H9 (cell line): ENCODE measurements at regions not wholly inside any gene's neighbourhood (a gene's known extent, or its start where the extent isn't known, plus 50 kb on each side); places are given as distances from the start of the nearest gene placed in this dataset.

Experiments
- DNase-seq: peaks from one replicate; pipeline ENCODE4 v3.0.0-alpha.2; 2017
- H2AFZ ChIP-seq: one replicate; pipeline ENCODE4 v1.6.1; 2013; ENCODE audit warnings: mild to moderate bottlenecking, low read length, control low read depth, moderate library complexity
- H2AK5ac ChIP-seq: 2 replicates; pipeline ENCODE4 v1.6.1; 2013; ENCODE audit warnings: low read length, control low read depth, mixed read lengths; ENCODE audit not compliant: insufficient read length
- H2BK120ac ChIP-seq: one replicate; pipeline ENCODE4 v1.6.1; 2013; ENCODE audit warnings: low read depth, mild to moderate bottlenecking, low read length, control low read depth, inconsistent platforms; ENCODE audit not compliant: poor library complexity, severe bottlenecking
- H2BK12ac ChIP-seq: 2 replicates; pipeline ENCODE4 v1.6.1; 2013; ENCODE audit warnings: low read length, control low read depth, mixed read lengths, low read depth; ENCODE audit not compliant: insufficient read length
- H2BK15ac ChIP-seq: 2 replicates; pipeline ENCODE4 v1.6.1; 2013; ENCODE audit warnings: low read depth, low read length, control low read depth
- H2BK20ac ChIP-seq: one replicate; pipeline ENCODE4 v1.6.1; 2013; ENCODE audit warnings: low read depth, mild to moderate bottlenecking, low read length, control low read depth, inconsistent platforms; ENCODE audit not compliant: poor library complexity, severe bottlenecking
- H2BK5ac ChIP-seq: 2 replicates; pipeline ENCODE4 v1.6.1; 2013; ENCODE audit warnings: low read length, control low read depth, mixed read lengths; ENCODE audit not compliant: insufficient read length
- H3K14ac ChIP-seq: 2 replicates; pipeline ENCODE4 v1.6.1; 2013; ENCODE audit warnings: low read length, control low read depth; ENCODE audit not compliant: insufficient read depth
- H3K18ac ChIP-seq: 2 replicates; pipeline ENCODE4 v1.6.1; 2013; ENCODE audit warnings: low read depth, mild to moderate bottlenecking, mixed read lengths, low read length, control low read depth; ENCODE audit not compliant: insufficient read length
- H3K23ac ChIP-seq: 2 replicates; pipeline ENCODE4 v1.6.1; 2013; ENCODE audit warnings: low read length, control low read depth, mixed read lengths, low read depth; ENCODE audit not compliant: insufficient read length
- H3K23me2 ChIP-seq: 2 replicates; pipeline ENCODE4 v1.6.1; 2013; ENCODE audit warnings: low read depth, mild to moderate bottlenecking, mixed read lengths, low read length, control low read depth; ENCODE audit not compliant: insufficient read length, poor library complexity, severe bottlenecking
- H3K27ac ChIP-seq: 2 replicates; pipeline ENCODE4 v1.5.1; 2013; ENCODE audit warnings: low read length, control low read depth, mixed read lengths, low read depth; ENCODE audit not compliant: insufficient read length
- H3K27me3 ChIP-seq: 2 replicates; pipeline ENCODE4 v1.6.1; 2013; ENCODE audit warnings: low read length, control low read depth, inconsistent platforms; ENCODE audit not compliant: insufficient read depth
- H3K4ac ChIP-seq: 2 replicates; pipeline ENCODE4 v1.6.1; 2013; ENCODE audit warnings: low read depth, mild to moderate bottlenecking, control low read depth, inconsistent platforms, low read length, moderate library complexity
- H3K4me1 ChIP-seq: 2 replicates; pipeline ENCODE4 v1.6.1; 2013; ENCODE audit warnings: low read length, control low read depth, inconsistent platforms; ENCODE audit not compliant: insufficient read depth
- H3K4me2 ChIP-seq: 2 replicates; pipeline ENCODE4 v1.6.1; 2013; ENCODE audit warnings: low read length, control low read depth, mixed read lengths; ENCODE audit not compliant: insufficient read length, insufficient read depth
- H3K56ac ChIP-seq: 2 replicates; pipeline ENCODE4 v1.6.1; 2013; ENCODE audit warnings: low read depth, mild to moderate bottlenecking, mixed read lengths, low read length, control low read depth; ENCODE audit not compliant: insufficient read length
- H3K79me1 ChIP-seq: 2 replicates; pipeline ENCODE4 v1.6.1; 2013; ENCODE audit warnings: low read depth, mild to moderate bottlenecking, moderate library complexity, low read length, control low read depth, inconsistent platforms; ENCODE audit not compliant: insufficient read depth, poor library complexity, severe bottlenecking
- H3K79me2 ChIP-seq: 2 replicates; pipeline ENCODE4 v1.6.1; 2013; ENCODE audit warnings: low read length, control low read depth, inconsistent platforms; ENCODE audit not compliant: insufficient read depth
- H3K9ac ChIP-seq: 2 replicates; pipeline ENCODE4 v1.6.1; 2013; ENCODE audit warnings: low read length, control low read depth, mixed read lengths; ENCODE audit not compliant: insufficient read length; ENCODE audit errors: extremely low read depth
- H3K9me3 ChIP-seq: one replicate; pipeline ENCODE4 v1.6.1; 2013; ENCODE audit warnings: low read depth, low read length, inconsistent platforms; ENCODE audit not compliant: control insufficient read depth
- H3T11ph ChIP-seq: one replicate; pipeline ENCODE4 v1.6.1; 2013; ENCODE audit warnings: mild to moderate bottlenecking, low read length, control low read depth, inconsistent platforms
- H4K20me1 ChIP-seq: one replicate; pipeline ENCODE4 v1.6.1; 2013; ENCODE audit not compliant: control insufficient read depth, insufficient read length, insufficient read depth
- H4K5ac ChIP-seq: 2 replicates; pipeline ENCODE4 v1.6.1; 2013; ENCODE audit warnings: low read depth, mild to moderate bottlenecking, mixed read lengths, low read length, control low read depth; ENCODE audit not compliant: insufficient read length
- H4K8ac ChIP-seq: replicated peaks from 2 replicates; pipeline ENCODE4 v1.6.1; 2013; ENCODE audit warnings: low read length, control low read depth, mixed read lengths, low read depth; ENCODE audit not compliant: insufficient read length
- H4K91ac ChIP-seq: 2 replicates; pipeline ENCODE4 v1.6.1; 2013; ENCODE audit warnings: low read depth, mild to moderate bottlenecking, moderate library complexity, mixed read lengths, low read length, control low read depth; ENCODE audit not compliant: insufficient read length
- H3K27ac Mint-ChIP-seq, 3 experiments: 2 replicates in 2 of 3; 3 replicates in 1 of 3; pipeline ENCODE4 v1.8.0; 2020 to 2021; ENCODE audit warnings: mixed read lengths in 3 of 3, mild to moderate bottlenecking in 1 of 3, moderate library complexity in 1 of 3
- H3K27me3 Mint-ChIP-seq: 2 replicates; pipeline ENCODE4 v1.8.0; 2021; ENCODE audit warnings: low read depth, mild to moderate bottlenecking, moderate library complexity, mixed read lengths
- H3K36me3 Mint-ChIP-seq, 3 experiments: 2 replicates in 2 of 3; 3 replicates in 1 of 3; pipeline ENCODE4 v1.8.0; 2020 to 2021; ENCODE audit warnings: low read depth in 3 of 3, mixed read lengths in 3 of 3; ENCODE audit not compliant: insufficient read depth in 1 of 3
- H3K4me1 Mint-ChIP-seq, 2 experiments: 2 replicates each; pipeline ENCODE4 v1.8.0; 2020; ENCODE audit warnings: mixed read lengths in 2 of 2
- H3K4me3 Mint-ChIP-seq, 2 experiments: 2 replicates in 1 of 2; 3 replicates in 1 of 2; pipeline ENCODE4 v1.8.0; 2020 to 2021; ENCODE audit warnings: mild to moderate bottlenecking in 2 of 2, mixed read lengths in 2 of 2, moderate library complexity in 1 of 2
- H3K9me3 Mint-ChIP-seq, 2 experiments: 2 replicates in 1 of 2; 3 replicates in 1 of 2; pipeline ENCODE4 v1.8.0; 2020; ENCODE audit warnings: mild to moderate bottlenecking in 2 of 2, mixed read lengths in 2 of 2, moderate library complexity in 1 of 2
- CTCF ChIP-seq: fragments of 200-600 bp; sonication (generic); conservative IDR thresholded peaks from 3 replicates; pipeline ENCODE4 v1.8.0; 2021; ENCODE audit warnings: antibody characterized with exemption, mild to moderate bottlenecking
- WGBS: extraction: QIAGEN DNeasy Blood & Tissue Kit; methylation state at CpG from one replicate; pipeline ENCODE4 v1.1.7; 2013; ENCODE audit warnings: missing lambda C conversion rate, low lambda C conversion rate, mixed read lengths; ENCODE audit not compliant: insufficient read length; ENCODE audit errors: extremely low coverage; 5-methylcytosine and 5-hydroxymethylcytosine counted together

DNA sequence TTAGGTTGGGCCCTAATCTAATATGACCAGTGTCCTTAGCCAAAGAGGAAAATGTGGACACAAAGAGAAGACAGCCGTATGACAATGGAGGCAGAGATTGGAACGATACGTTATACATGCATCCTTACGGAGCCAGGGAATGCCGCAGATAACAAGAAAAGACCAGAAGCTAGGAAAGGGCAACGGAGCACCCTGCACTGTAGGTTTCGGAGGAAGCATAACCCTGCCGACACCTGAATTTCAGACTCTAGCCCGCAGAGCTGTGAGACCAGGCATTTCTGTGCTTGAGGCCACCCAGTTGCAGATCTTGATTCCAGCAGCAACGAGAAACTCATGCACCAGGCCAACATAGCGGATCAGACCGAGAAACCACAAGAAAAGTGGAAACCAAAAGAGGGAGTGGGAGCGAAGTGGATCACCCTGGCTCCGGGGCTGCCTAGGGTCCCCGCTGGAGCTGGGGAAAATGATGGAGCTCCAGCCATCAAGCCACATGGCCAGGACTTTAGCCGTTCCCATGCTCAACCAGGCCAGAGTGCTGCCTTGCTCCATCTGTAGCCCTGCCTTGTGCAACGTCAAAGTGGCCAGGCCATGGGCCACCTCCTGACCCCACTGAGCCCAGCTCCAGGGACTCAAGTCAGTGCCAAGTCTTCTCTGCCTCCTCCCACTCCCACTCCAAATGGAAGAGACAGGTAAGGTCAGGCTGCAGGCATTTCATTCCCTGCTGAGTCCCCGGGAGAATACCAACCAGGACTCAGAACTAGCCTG lies 51.7 kb upstream of the RPL38 start:
- Histone ChIP-seq H3T11ph (no peak overlapping the region), H2AK5ac (no peak overlapping the region), H3K4me2 (no peak overlapping the region), H3K9me3 (no peaks in the 10 kb centered on the region), H3K18ac (no peak overlapping the region), H3K27ac (no peak overlapping the region), H2BK12ac (no peak overlapping the region), H3K4ac (no peak overlapping the region), H2BK20ac (no peak overlapping the region), H2AFZ (no peak overlapping the region), H3K27me3 (no peaks in the 10 kb centered on the region), H3K79me1 (no peaks in the 10 kb centered on the region), H4K5ac (no peak overlapping the region), H4K20me1 (no peaks in the 10 kb centered on the region), H3K4me1 (no peaks in the 10 kb centered on the region; the same call in 1 of the 2 replicates), H2BK5ac (no peak overlapping the region), H4K8ac (no peak overlapping the region), H2BK15ac (no peak overlapping the region), H3K23me2 (no peaks in the 10 kb centered on the region), H4K91ac (no peak overlapping the region), H3K14ac (no peak overlapping the region; the same call in 1 of the 2 replicates), H2BK120ac (no peak overlapping the region), H3K23ac (no peak overlapping the region), H3K79me2 (no peaks in the 10 kb centered on the region), H3K9ac (no peak overlapping the region), H3K56ac (no peak overlapping the region)
- Mint-ChIP-seq H3K9me3 (no peaks in the 10 kb centered on the region; a peak in 1 of 5 replicates), H3K4me3 (no peak overlapping the region), H3K27ac (no peak overlapping the region), H3K4me1 (peaks cover 11 to 29% of the 10 kb centered on the region in 2 experiments), H3K27me3 (peaks cover 7% of the 10 kb centered on the region), H3K36me3 (peaks cover 0 to 2% (median 0%) of the 10 kb centered on the region in 3 experiments; a peak in 1 of 7 replicates)
- peak; percentile 25 for DNase-seq
- no CpG with 5 or more reads among the region's 18 CpGs for WGBS
- TF ChIP-seq CTCF, result no peak
